Stimulated activated CD4-positive, alpha-beta T cell treated with anti-CD3 and anti-CD28 coated beads, Interleukin-1b, Interleukin-23, amount 100 ng/mL, for 1 hour (primary cell): ENCODE measurements at regions not wholly inside any gene's neighbourhood (a gene's known extent, or its start where the extent isn't known, plus 50 kb on each side); places are given as distances from the start of the nearest gene placed in this dataset.
"Not testable (repeated sequence)": the region's sequence is repeated elsewhere in the genome, so short reads cannot be mapped to it uniquely, and the experiment has no call there.

ENCODE experiments used
- DNase-seq, 2 donors: peaks; one replicate each; pipeline ENCODE4 v3.0.0-alpha.2; 2020; ENCODE audit warnings: low read depth in 2 of 2

DNA sequence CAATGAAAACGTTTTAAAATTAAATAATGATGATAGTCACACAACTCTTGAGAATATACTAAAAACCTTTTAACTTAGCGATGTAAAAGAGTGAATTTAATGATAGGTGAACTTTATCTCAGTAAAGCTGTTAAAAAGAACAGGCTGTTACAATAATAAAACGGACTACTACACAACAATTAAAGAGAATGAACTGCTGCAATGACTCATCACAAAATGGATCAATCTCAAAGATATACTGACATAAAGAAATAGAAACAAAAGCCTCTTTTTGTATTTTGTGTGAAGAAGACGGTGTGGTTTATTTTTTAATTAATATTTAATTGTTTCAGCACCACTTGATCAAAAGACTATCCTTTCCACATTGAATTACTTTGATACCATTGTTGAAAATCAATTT, 352.4 kb upstream of the GJE1 start:
- DNase-seq: no peak

DNA sequence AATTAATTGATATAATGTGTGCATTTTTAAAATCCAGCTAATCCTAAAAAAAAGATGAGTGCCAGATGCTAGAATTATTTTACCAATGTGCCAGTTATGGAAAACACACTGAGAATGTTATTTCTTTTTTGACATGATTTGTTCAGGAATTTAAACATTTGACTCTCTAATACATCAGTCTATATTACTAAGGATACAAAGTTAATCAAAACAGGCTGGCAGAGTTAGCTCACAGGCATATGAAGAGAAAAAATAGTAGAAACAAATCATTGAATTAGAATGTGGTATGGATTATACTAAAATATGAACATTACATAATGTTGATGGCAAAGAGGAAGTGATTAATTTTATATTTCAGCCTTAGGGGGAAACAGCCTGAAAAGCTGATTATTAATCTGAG, 368.3 kb upstream of the GJE1 start:
- no peak for DNase-seq

DNA sequence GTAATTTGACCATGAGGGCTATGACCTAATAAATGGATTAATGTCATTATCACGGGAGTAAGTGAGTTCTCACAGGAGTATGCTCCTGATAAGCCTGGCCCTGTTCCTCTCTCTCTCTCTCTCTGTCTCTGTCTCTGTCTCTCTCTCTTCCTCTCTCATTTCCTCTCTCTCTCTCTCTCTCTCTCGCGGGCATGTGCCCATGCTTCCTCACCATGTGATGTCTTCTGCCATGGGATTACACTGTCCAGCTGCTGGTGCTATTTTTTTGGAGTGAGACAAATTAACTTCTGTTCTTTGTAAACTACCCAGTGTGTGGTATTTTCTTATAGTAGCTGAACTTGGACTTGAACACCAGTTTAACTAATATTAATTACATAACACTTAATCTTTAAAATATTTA, 374.3 kb upstream of the GJE1 start:
- DNase-seq: no peak

DNA sequence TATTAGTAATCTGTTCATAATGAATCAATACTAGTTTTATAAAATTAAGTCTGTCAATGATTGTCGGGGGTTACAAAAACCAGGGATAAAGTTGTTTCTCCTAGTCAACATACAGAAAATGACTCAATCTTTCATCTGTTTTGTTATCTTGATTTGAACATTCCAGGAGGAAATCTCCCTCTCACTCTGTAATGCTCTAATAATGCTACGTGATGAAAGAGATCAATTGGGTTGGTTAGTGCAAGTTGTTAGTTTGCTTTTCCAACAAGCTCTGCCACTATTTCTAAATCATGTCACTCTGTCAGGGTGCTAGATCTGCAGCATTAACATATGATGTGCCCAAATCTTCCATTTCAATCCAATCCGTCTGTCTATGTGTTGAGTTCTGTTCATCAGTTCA, 379.5 kb upstream of the GJE1 start:
- DNase-seq: no peak

DNA sequence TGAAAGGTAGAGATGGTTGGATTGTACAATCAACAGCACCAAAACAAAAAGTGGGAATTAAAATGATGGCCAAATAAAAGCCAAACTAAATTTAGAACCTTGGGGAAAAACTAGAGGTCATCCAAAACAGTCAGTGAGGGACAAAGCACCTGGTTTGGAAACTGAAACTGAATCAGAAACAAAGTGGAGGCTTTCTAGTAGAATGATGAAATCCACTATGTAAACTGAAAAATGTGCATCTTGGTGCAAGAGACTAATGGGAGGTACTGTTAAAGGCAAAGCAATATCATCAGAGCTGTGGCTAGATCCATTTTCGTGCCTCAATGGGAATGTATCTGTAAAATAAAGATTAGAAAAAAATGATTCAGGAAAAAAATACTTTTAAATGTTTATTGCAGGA, 380.0 kb upstream of the GJE1 start:
- DNase-seq: no peak

DNA sequence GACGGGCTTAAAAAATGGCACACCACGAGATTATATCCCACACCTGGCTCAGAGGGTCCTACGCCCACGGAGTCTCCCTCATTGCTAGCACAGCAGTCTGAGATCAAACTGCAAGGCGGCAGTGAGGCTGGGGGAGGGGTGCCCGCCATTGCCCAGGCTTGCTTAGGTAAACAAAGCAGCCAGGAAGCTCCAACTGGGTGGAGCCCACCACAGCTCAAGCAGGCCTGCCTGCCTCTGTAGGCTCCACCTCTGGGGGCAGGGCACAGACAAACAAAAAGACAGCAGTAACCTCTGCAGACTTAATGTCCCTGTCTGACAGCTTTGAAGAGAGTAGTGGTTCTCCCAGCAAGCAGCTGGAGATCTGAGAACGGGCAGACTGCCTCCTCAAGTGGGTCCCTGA, 386.4 kb upstream of the GJE1 start:
- not testable (repeated sequence) for DNase-seq

DNA sequence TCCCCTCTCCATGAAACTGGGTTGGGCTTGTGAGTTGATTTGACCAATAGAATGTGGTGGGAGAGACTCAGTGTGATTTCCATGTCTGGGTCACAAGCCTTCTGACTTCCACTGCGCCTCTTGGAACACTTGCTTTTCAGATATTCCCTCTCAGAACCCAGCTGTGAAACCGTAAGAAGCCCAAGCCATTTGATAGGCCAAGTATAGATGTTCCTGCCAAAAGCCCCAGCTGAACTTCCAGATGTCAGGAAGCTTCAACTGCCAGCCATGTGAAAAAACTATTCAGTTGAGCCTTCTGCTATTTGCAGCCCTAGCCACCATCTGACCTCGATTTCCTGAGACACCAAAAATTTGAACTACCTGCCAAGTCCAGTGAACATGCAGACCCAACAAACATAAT, 387.8 kb upstream of the GJE1 start:
- DNase-seq: no peak

DNA sequence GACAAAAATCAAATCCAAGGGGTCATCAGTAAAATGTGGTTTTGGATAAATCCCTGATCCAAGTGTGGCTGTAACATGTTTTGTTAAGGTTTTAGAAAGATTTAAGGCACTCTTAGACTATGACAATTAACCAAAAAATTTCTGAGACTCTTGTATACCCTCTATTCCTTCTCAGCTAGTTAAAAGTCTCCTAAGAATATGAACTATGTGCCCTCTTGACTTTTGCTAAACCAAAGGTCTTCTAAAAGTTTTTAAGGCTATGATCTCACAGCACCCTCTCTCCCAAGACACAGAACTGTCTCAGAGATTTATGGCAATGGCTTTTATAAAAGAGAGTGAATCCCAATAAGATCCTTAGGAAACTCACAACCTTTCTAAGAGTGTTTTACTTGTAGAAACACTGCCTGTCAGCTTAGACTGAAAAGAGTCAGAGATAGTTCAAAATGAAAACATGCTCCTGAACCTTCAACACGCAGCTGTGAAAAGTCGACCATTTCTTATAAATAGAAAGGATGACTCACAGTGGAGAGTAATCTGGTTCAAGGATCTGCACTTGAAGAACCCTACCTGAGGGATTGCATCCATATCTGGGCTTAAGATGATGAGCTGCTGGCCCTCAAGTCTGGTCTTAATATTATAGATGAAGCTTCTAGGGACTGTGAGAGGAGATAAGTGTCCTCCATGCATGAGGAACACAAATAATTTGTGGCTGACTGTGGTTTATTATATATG, 388.4 kb upstream of the GJE1 start:
- DNase-seq: no peak

DNA sequence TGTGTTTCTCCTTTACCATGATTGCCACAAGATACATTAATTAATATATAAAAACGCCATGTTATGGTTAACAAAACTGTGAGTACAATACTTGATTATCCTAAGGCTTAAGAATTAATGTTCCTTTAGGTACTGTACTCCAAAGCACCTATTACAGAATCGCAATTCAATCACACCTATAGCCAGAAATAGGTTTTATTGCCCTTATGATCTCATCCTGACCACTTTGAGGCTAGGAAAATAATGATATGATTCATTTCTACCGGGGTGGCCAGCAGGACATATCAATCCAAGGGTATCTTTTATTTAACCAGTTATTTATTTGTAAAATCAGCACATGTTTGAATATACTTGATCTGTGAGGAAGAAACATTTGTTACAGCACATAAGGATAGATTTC, 396.6 kb upstream of the GJE1 start:
- no peak for DNase-seq

DNA sequence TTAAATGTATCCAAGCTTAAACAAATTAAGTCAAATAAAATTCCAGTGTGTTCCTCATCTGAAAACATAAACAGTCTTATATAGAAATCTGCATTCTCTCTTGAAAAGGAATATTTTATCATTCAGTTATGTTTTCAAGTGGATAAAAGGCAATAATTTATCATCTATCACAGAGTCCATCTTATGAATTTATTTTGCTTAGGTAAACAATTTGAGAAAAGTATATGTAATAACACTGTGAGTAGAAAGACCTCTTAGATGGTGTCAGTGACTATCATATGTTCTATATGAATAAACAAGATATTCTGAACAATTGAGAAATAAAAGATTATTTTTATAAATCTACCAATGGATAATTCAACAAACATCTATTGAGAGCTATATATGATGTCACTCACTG, 397.6 kb upstream of the GJE1 start:
- DNase-seq: no peak

DNA sequence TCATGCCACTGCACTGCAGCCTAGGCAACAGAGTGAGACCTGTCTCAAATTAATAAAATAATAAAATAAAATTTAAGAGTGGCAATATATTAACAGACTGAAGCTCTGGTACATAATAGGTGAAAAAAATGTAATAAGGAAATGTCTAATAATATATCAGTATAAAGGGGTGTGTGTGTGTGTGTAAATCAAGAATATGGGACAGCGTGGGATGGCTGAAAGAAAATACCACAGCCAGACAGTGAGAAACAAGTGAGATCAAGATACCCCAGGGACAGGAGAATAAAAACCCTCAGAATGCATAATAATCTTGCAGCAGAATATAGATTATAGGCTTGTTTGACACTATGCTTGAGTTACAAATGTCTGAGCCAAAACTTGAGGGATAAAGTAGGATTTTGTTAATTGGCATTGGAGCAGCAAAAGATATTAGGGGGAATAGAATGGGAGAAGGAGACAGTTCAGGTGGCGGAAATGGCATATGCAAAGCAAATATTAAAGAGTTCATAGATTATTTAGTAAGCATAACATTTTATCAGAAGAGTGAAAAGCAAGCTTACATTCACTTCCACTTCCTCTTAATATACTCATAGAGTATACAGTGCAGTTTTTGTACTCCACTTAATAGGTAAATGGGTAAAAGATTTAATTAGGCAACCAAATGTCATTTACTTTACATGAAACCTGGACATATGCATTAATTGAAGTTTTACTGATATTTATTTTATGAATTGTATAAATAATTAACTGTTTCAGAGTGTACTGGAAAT, 398.5 kb upstream of the GJE1 start:
- DNase-seq: no peak

DNA sequence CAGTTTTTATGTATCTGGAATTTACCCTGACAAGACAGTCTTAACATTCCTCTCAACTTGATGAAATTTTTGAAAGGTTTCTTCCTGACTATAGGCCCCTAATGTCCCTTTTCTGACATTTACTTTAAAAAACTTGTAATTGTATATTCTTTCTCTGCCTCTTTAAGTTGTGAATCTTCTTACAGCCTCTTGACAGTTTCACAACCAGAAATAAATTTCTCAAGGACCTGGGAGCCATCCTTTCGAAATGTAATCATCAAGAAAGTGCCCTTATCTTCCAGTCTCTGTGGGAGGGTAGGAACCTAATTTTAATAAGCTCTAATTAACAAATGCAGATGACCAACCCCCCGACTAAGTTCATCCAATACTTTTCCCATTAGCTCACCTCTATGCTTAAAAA, 403.6 kb upstream of the GJE1 start:
- no peak for DNase-seq

DNA sequence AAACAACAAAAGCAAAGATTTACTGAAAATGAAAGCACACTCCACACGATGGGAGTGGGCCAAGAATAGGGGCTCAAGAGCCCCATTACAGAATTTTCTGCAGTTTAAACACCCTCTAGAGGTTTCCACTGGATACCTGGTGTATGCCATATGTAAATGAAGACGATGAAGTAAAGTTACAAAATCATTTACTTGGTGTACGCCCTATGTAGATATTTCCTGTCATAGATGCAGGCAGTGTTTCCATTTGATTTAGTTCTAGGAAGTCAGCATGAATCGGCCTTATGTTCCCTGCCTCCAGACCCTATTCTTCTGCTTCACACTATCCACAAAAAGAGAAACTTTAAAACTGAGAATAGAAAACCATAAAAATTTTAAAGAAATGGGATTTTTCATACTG, 404.4 kb upstream of the GJE1 start:
- no peak for DNase-seq

DNA sequence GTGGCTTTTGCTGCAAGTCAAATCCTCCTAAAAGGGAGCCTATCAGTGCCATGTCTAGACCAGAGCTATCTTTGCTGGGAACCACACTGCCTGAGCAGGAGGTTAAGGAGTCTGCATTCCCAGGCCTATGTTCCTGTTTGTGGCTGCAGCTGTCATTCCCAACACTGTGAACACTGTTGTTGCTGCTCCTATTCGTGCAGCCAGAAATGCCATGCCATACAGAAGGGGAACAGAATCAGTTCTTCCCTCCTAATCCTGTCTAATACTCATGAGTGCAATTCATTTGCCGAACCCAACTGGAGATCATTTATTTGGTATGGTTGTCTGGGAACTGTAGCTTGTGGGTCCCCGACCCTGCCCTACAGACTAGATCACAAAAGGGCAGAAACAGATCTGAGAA, 406.5 kb upstream of the GJE1 start:
- DNase-seq: no peak

DNA sequence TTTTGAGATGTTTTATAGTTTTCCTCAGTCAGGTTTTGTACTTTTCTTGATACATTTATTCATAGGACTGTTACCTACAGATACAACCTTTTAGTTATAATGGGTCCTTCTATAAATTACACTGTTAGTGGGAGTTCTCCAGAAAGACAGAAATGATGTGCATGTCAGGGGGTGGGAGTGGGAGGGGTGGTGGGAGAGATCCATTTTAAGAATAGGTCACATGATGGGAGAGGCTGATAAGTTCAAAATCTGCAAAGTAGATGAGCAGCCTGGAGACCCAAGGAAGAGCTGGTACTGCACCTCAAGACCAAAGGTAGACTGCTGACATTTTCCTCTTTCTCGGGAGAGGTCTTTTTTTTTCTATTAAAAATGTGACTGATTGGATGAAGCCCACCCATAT, 408.0 kb upstream of the GJE1 start:
- DNase-seq: no peak

DNA sequence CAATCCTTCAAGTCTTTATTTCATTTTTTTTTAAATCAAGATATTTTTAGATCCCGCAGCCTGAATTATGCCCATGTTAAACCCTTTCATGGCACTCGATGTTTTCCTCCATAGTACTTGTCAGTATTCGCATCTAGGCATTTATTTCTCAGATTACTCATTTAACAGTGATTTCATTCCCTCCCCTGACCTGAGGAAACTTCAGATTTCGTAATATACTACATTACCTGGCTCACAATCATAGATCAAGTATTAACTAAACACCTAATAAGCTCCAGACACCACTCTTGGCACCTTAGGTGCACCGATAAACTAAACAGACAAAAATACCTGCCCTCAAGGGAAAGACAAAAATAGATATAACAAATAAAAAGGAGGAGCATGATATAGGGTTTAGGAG, 413.2 kb upstream of the GJE1 start:
- no peak for DNase-seq

DNA sequence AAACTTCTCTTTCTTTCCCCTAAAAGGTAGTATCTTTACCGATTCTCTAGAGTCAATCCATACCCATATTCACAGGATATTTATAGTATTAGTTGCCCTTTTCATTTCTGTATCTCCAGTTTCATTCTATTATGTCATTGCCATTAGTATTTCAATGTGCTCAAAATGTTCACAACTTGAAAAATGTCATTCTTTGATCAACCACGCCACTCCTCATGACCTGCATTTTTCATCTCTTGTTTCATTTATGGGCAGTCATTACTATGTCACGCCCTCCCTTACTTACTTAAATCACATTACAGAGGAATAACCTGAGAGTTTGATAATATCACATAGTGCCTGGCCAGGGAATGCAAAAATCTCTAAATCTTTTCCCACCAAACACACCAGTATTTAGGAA, 427.3 kb upstream of the GJE1 start:
- no peak for DNase-seq

DNA sequence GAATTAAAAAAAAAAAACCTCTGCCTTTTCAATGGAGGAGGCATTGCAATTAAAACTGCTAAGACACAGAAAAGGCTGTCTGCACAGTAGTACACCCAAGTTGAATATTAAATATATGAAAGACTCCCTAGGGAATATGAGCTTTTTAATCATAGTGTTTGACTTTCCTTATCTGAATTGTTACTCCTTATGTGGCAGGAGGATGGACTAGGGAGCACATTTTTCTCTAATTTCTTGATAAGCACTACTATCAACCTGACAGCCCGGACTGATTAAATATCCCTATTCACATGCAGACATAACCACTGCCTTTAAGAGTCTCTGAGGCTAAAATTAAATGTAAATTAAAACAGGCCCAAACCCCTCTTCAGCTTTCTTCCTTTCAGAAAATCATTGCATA, 428.6 kb upstream of the GJE1 start:
- no peak for DNase-seq

DNA sequence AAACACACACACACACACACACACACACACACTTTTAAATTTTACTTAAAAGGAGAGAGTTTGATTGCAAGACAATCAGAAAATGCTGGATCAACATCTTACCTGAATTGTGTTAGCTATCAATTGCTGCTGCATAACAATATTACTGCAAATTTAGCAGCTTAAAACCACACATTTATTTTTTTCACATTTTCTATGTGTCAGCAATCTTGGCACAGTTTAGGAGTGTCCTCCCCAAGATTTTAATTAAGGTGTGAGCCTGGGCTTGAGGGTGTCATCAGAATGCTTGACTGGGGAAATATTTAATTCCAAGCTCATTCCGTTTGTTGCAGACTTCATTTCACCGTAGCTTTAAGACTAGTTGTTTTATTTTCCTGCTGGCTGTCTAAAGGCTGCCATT, 431.0 kb upstream of the GJE1 start:
- DNase-seq: no peak

DNA sequence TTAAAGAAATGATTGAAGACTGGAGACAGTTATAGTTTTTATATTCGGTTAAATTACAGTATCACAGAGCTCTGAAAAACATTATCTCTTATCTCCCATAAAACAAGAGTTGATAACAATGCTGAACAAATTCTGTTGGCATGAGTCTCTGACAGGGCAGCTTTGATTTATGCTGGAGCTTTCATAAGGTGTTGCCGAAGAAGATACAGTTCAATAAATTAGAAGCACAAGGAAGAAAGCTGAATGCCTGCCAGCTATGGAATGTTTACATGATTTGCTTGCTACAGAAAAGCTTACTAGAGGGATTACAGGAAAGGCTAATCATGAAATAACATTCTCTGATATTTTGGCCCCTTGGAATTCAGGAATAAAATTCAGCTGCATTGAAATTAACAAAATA, 431.9 kb upstream of the GJE1 start:
- no peak for DNase-seq

DNA sequence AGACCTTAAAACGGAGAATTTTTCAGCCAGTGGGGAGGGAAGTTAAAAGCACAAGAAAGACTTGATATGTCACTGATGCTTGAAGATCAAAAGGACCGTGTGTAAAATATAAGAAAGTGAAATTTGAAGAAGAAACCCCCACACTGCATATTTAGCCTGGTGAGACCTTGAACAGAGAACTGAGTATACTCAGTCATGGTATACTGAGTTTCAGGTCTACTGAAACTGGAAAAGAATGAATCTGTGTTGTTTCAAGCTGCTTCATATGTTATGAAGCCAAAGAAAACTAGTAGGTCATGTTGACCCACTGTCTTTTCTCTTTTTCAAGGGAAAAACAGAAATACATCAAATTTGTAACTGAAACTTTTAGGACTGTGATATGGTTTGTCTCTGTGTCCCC, 443.8 kb upstream of the GJE1 start:
- no peak for DNase-seq

DNA sequence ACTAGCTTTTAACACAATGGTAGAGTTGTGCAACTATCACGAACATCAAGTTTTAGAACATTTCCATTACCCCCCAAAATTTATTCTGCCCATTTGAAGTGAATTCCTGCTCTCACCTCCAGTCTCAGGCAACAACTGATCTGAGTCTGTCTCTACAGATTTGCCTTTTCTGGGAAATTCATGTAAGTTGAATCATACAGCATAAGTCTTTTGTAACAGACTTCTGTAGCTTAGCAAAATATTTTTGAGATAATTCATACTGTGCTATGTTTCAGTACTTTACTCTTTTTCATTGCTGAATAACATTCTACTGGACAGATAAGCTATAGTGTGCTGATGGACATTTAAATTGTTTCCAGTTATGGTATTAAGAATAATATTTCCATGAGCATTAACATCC, 447.3 kb upstream of the GJE1 start:
- no peak for DNase-seq

DNA sequence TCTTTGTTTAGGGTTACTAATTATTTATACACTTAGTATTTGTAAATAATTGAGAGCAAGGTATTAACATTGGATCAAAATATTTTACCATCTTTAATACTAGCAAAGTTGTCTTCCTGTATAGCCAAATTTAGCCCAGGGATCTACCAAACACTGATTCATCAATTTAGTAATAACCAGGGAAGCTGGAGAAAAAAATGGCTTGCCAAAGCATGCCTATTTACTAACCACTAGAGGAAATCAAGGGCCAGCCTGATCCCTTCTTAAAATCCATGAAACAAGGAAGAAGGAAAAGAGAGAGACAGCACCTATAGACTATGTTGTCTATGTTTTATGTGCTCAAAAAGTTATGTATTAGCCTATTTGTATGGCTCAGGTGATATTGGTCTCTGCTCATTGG, 450.3 kb upstream of the GJE1 start:
- no peak for DNase-seq
